ENCODE measurements at regions not wholly inside any gene's neighbourhood (a gene's known extent, or its start where the extent isn't known, plus 50 kb on each side); places are given as distances from the start of the nearest gene placed in this dataset.

- ChIA-PET POLR2A (no interaction called here), CTCF (interaction anchor here (0.9 to 1.3 kb wide), 3 partner anchors 13 to 18 kb away, joined by 3 read pairs; no protein-coding TSS in a partner anchor)
- DNase-seq (ENCODE audit: extremely low spot score): no peak
- TF ChIP-seq CTCF (IDR thresholded peaks at IDR 0.05; ENCODE audit: control extremely low read depth, extremely low read depth, low read depth, missing control alignments): no peak
These were observed 93.2 kb downstream of the TMEM212 start for GRCh38 chr3:171936191-171936841.

DNA sequence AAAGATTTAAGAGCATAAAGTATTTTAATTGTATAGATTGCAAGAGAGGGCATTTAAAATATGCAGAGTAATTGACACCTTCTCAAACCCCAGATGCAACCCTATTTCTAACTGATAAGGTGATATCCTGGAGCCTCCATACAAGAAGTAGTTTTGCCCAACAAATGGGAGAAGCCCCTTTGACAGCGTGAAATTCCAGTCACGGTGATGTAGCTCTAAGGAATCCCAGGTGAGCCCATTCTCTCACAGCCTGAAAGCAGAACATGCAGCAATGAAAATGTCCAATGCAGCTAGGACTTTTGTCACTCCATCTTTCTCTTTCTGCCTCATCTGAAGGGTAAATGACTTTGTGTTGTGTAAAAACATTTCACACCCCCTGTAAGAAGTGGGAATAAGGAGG lies 96.4 kb downstream of the TMEM212 start:
- POLR2A ChIA-PET: no interaction called here
- no peak for DNase-seq (ENCODE audit: extremely low spot score)
- CTCF ChIA-PET: no interaction called here
- no peak for TF ChIP-seq CTCF (IDR thresholded peaks at IDR 0.05; ENCODE audit: control extremely low read depth, extremely low read depth, low read depth, missing control alignments)

- no peak for DNase-seq (ENCODE audit: extremely low spot score)
- no peak for TF ChIP-seq CTCF (IDR thresholded peaks at IDR 0.05; ENCODE audit: control extremely low read depth, extremely low read depth, low read depth, missing control alignments)
- ChIA-PET POLR2A (no interaction called here), CTCF (no interaction called here)
These were observed 97.1 kb downstream of the TMEM212 start for GRCh38 chr3:171940151-171940649.

DNA sequence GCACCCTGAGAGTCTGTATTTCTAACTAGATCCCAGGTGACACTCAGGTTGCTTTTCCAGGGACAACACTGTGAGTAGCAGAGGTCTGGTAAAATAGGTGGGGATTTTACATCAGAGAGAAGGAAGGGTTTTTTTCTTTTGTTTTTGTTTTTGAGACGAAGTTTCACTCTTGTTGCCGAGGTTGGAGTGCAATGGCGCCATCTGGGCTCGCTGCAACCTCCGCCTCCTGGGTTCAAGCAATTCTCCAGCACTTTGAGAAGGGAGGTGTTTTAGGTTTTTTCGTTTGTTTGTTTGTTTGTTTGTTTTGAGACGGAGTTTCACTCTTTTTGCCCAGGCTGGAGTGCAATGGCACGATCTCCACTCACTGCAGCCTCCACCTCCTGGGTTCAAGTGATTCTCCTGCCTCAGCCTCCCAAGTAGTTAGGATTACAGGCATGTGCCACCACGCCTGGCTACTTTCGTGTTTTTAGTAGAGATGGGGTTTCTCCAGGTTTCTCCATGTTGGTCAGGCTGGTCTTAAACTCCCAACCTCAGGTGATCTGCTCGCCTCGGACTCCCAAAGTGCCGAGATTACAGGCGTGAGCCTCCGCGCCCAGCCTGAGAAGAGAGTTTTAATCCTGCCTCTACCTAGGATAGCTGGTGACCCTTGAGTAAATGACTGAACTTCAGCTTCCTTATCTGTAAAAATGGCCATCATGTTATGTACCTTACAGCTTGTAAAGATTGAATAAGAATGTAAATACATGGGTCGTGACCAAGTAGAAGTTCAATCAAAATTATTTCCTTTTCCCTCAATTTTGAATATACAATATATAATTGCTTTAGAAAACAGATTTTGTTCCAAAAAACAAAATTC lies 95.9 kb upstream of the FNDC3B start:
- no peak for DNase-seq (ENCODE audit: extremely low spot score)
- no peak for TF ChIP-seq CTCF (IDR thresholded peaks at IDR 0.05; ENCODE audit: control extremely low read depth, extremely low read depth, low read depth, missing control alignments)
- ChIA-PET CTCF (no interaction called here), POLR2A (no interaction called here)

DNA sequence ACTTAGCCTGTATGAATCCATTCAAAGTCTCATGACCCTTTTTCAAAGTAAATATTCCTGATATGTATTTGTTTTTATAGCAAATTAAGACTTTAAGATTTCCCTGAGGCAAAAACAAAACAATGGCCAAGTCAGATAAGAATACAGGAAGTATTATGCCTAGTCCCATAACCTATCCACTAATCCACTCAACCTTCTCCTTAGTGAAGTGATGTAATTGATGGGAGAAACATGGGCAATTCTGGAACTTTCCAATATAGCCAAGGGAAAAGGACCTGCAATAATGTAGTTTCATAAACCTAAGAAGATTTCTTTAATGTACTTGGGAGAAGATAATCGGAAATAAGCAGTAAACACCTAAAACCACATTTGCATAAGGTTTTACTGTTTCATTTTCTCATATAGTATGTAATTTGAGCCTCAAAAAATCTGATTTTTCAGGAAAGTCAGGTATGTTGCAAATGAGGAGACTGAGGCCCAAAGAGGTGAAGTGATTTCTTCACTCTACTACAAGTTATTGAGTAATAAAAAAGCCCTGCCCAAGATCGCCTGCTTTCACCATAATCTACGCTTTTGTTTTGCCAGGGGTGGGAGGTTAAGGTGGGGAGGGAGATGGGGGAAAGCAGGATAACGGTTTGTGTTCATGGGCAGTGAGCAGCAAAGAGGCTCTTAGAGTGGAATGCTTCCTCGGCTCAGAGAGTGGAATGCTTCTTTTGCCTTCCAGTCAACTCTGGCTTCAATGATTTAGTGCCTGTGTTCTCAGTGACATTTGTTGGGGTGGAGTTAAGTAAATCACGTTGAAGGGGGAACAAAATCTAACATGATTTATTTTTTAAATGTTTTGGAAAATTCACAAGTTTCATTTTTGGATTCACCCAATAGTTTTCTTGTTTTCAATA lies 95.0 kb upstream of the FNDC3B start:
- ChIA-PET CTCF (no interaction called here), POLR2A (no interaction called here)
- no peak for DNase-seq (ENCODE audit: extremely low spot score)
- TF ChIP-seq CTCF (IDR thresholded peaks at IDR 0.05; ENCODE audit: control extremely low read depth, extremely low read depth, low read depth, missing control alignments): no peak

GRCh38 chr3:171948674-171949073 lies 90.7 kb upstream of the FNDC3B start:
- CTCF ChIA-PET: interaction anchor here (1.2 kb wide), 1 partner anchor 13 kb away, joined by 3 read pairs; no protein-coding TSS in a partner anchor
- POLR2A ChIA-PET: interaction anchor here (0.6 kb wide), 1 partner anchor 507 kb away, joined by 3 read pairs; no protein-coding TSS in a partner anchor
- no peak for TF ChIP-seq CTCF (IDR thresholded peaks at IDR 0.05; ENCODE audit: control extremely low read depth, extremely low read depth, low read depth, missing control alignments)
- DNase-seq (ENCODE audit: extremely low spot score): no peak

All from GM10248 (cell line).